ENCODE measurements at regions not wholly inside any gene's neighbourhood (a gene's known extent, or its start where the extent isn't known, plus 50 kb on each side); places are given as distances from the start of the nearest gene placed in this dataset.

- TF ChIP-seq, protein P1, sequence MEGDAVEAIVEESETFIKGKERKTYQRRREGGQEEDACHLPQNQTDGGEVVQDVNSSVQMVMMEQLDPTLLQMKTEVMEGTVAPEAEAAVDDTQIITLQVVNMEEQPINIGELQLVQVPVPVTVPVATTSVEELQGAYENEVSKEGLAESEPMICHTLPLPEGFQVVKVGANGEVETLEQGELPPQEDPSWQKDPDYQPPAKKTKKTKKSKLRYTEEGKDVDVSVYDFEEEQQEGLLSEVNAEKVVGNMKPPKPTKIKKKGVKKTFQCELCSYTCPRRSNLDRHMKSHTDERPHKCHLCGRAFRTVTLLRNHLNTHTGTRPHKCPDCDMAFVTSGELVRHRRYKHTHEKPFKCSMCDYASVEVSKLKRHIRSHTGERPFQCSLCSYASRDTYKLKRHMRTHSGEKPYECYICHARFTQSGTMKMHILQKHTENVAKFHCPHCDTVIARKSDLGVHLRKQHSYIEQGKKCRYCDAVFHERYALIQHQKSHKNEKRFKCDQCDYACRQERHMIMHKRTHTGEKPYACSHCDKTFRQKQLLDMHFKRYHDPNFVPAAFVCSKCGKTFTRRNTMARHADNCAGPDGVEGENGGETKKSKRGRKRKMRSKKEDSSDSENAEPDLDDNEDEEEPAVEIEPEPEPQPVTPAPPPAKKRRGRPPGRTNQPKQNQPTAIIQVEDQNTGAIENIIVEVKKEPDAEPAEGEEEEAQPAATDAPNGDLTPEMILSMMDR (conservative IDR thresholded peaks at IDR 0.05) = no peak
- no peak overlapping the region for H3K27ac ChIP-seq
Measured at GRCh38 chr5:100974082-100974481, 71.0 kb upstream of the ST8SIA4 start.

GRCh38 chr5:100970646-100971255 lies 67.7 kb upstream of the ST8SIA4 start:
- H3K27ac ChIP-seq = no peak overlapping the region
- TF ChIP-seq, protein P1 (conservative IDR thresholded peaks at IDR 0.05) = no peak

- H3K27ac ChIP-seq = no peak overlapping the region
- TF ChIP-seq, protein P1 (conservative IDR thresholded peaks at IDR 0.05) = no peak
Measured at GRCh38 chr5:100965291-100965690, 62.2 kb upstream of the ST8SIA4 start.

Data from VCaP (cell line).